NCI-H82 treated with DMSO at 0.1 percent for 48 hours (cell line): ENCODE measurements at regions not wholly inside any gene's neighbourhood (a gene's known extent, or its start where the extent isn't known, plus 50 kb on each side); places are given as distances from the start of the nearest gene placed in this dataset.

ENCODE experiments used
- DNase-seq: peaks from one replicate; lab custom pipeline; 2025; ENCODE audit not compliant: unreplicated experiment; lab: John Stamatoyannopoulos, UW

- DNase-seq, result no peak
Measured at GRCh38 chr18:55863876-55864275, 275.9 kb upstream of the TCF4 start.

- DNase-seq, result no peak
Measured at GRCh38 chr18:55863391-55863706, 275.4 kb upstream of the TCF4 start.

GRCh38 chr18:55862693-55863390, 274.9 kb upstream of the TCF4 start:
- no peak for DNase-seq

- no peak for DNase-seq
Measured at GRCh38 chr18:55861266-55861665, 273.3 kb upstream of the TCF4 start.

GRCh38 chr18:55858661-55859515, 270.9 kb upstream of the TCF4 start:
- DNase-seq, result no peak

- no peak for DNase-seq
Measured at GRCh38 chr18:55857956-55858355, 270.0 kb upstream of the TCF4 start.

- no peak for DNase-seq
Measured at GRCh38 chr18:55857409-55857808, 269.4 kb upstream of the TCF4 start.

GRCh38 chr18:55856679-55857078, 268.7 kb upstream of the TCF4 start:
- DNase-seq, result no peak

GRCh38 chr18:55856229-55856628, 268.2 kb upstream of the TCF4 start:
- DNase-seq, result no peak

GRCh38 chr18:55853268-55853667, 265.3 kb upstream of the TCF4 start:
- DNase-seq, result no peak

- DNase-seq, result no peak
Measured at GRCh38 chr18:55850904-55851303, 262.9 kb upstream of the TCF4 start.

GRCh38 chr18:55849391-55849790, 261.4 kb upstream of the TCF4 start:
- DNase-seq, result no peak

- no peak for DNase-seq
Measured at GRCh38 chr18:55847960-55848359, 260.0 kb upstream of the TCF4 start.

- DNase-seq, result no peak
Measured at GRCh38 chr18:55845221-55845620, 257.2 kb upstream of the TCF4 start.

GRCh38 chr18:55844382-55844781, 256.4 kb upstream of the TCF4 start:
- no peak for DNase-seq

GRCh38 chr18:55841314-55841713, 253.3 kb upstream of the TCF4 start:
- DNase-seq, result no peak

GRCh38 chr18:55840601-55841170, 252.7 kb upstream of the TCF4 start:
- DNase-seq, result no peak

GRCh38 chr18:55839343-55839742, 251.4 kb upstream of the TCF4 start:
- no peak for DNase-seq

GRCh38 chr18:55838841-55839240, 250.8 kb upstream of the TCF4 start:
- no peak for DNase-seq

- no peak for DNase-seq
Measured at GRCh38 chr18:55838319-55838718, 250.3 kb upstream of the TCF4 start.

- DNase-seq, result no peak
Measured at GRCh38 chr18:55833543-55833942, 245.6 kb upstream of the TCF4 start.

GRCh38 chr18:55830544-55830943, 242.6 kb upstream of the TCF4 start:
- no peak for DNase-seq
